GM12891 (cell line): ENCODE measurements at regions not wholly inside any gene's neighbourhood (a gene's known extent, or its start where the extent isn't known, plus 50 kb on each side); places are given as distances from the start of the nearest gene placed in this dataset.

Experiments used
- PAX5 ChIP-seq: IDR thresholded peaks from 2 replicates; pipeline ENCODE4 v1.6.1; 2011; ENCODE audit warnings: low read length, moderate library complexity, mild to moderate bottlenecking; ENCODE audit not compliant: insufficient read depth, severe bottlenecking
- POLR2A ChIP-seq: IDR thresholded peaks from 2 replicates; pipeline ENCODE4 v1.6.1; 2011; ENCODE audit warnings: low read depth, low read length, control low read depth
- POLR2AphosphoS5 ChIP-seq: IDR thresholded peaks from 2 replicates; pipeline ENCODE4 v1.6.1; 2011; ENCODE audit warnings: low read depth, low read length, control low read depth
- POU2F2 ChIP-seq: IDR thresholded peaks from 2 replicates; pipeline ENCODE4 v1.6.1; 2011; ENCODE audit warnings: low read depth, mild to moderate bottlenecking, control low read depth, low read length, moderate library complexity
- TAF1 ChIP-seq: IDR thresholded peaks from 2 replicates; pipeline ENCODE4 v1.6.1; 2011; ENCODE audit warnings: low read depth, low read length, control low read depth

GRCh38 chr3:103127737-103128136 lies 692.9 kb downstream of the ZPLD1 start:
- TF ChIP-seq POLR2A (no peak), POLR2AphosphoS5 (no peak), TAF1 (no peak), PAX5 (no peak), POU2F2 (no peak)
